Esophagus squamous epithelium (tissue), 5 donors: ENCODE measurements at regions not wholly inside any gene's neighbourhood (a gene's known extent, or its start where the extent isn't known, plus 50 kb on each side); places are given as distances from the start of the nearest gene placed in this dataset.
"Not testable (repeated sequence)": the region's sequence is repeated elsewhere in the genome, so short reads cannot be mapped to it uniquely, and the experiment has no call there.

Experiments used
- DNase-seq: peaks from one replicate; lab custom pipeline; 2025; lab: John Stamatoyannopoulos, UW
- H3K27ac ChIP-seq, 4 donors: fragments of 200-600 bp; sonication (generic); one replicate each; pipeline ENCODE4 v1.5.1; 2016 to 2019; ENCODE audit warnings: mild to moderate bottlenecking in 1 of 4
- H3K27me3 ChIP-seq, 4 donors: fragments of 200-600 bp; sonication (generic); 1 replicate in 3 of 4; 2 replicates in 1 of 4; pipeline versions ENCODE4 v1.5.1 to v1.6.0; 2017 to 2021; ENCODE audit warnings: antibody characterized with exemption in 1 of 4
- H3K36me3 ChIP-seq, 3 donors: fragments of 200-600 bp; sonication (generic); one replicate each; pipeline ENCODE4 v1.5.1; 2016 to 2019
- H3K4me1 ChIP-seq, 3 donors: fragments of 200-600 bp; sonication (generic); one replicate each; pipeline ENCODE4 v1.5.1; 2017 to 2019
- H3K4me3 ChIP-seq, 4 donors: fragments of 200-600 bp; sonication (generic); 1 replicate in 3 of 4; 2 replicates in 1 of 4; pipeline ENCODE4 v1.5.1; 2016 to 2019; ENCODE audit warnings: mild to moderate bottlenecking in 2 of 4, moderate library complexity in 1 of 4
- H3K9me3 ChIP-seq, 3 donors: fragments of 200-600 bp; sonication (generic); one replicate each; pipeline ENCODE4 v1.5.1; 2016 to 2019
- CTCF ChIP-seq, 6 experiments: fragments of 450-650 bp in 4 of 6; fragments of 200-600 bp in 2 of 6; sonication (generic) in 2 of 6; IDR thresholded peaks; one replicate each; pipeline ENCODE4 v1.5.1; 2016 to 2019; ENCODE audit warnings: antibody characterized with exemption in 6 of 6, mild to moderate bottlenecking in 4 of 6, moderate library complexity in 4 of 6
- POLR2A ChIP-seq, 4 donors: fragments of 450-650 bp; IDR thresholded peaks; one replicate each; pipeline ENCODE4 v1.6.1; 2017; ENCODE audit warnings: antibody characterized with exemption in 4 of 4, mild to moderate bottlenecking in 4 of 4, moderate library complexity in 3 of 4
- WGBS, 2 donors: methylation state at CpG; one replicate each; pipeline ENCODE4 v1.1.5; 2018; 5-methylcytosine and 5-hydroxymethylcytosine counted together
- intact Hi-C: fragments of 100-400 bp; cut with DNase I; formaldehyde crosslinking; loops from one replicate; pipeline ENCODE4 v1.15.0; 2022
- donor health status: DM: yes; HTN: yes; CAD: no.

DNA sequence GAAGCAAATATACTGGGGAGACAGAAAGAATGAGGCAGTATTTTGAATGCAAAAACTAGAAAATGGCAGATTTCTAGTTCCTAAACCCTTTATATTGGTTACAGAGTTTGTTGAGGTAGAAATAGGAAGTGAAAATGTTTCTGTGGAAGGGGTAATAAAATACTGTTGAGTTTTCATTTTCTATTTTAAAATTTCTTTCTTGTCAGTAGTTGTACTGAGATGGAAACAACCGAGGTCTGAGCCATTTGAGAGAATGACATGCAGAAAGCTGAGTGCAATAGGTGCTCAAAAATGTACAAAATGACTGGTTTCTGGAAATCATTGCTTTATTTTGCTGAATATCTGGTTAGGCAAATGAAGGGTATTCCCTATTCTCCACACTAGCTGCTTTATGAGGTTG lies 361.4 kb downstream of the CHL1 start:
- H3K27ac ChIP-seq: no peak overlapping the region
- no peaks in the 10 kb centered on the region for H3K27me3 ChIP-seq
- DNase-seq: no peak
- no peaks in the 10 kb centered on the region for H3K4me1 ChIP-seq
- no peaks in the 10 kb centered on the region for H3K36me3 ChIP-seq
- no peak for TF ChIP-seq CTCF (IDR thresholded peaks at IDR 0.05)
- TF ChIP-seq POLR2A (IDR thresholded peaks at IDR 0.05): no peak
- no peaks in the 10 kb centered on the region for H3K9me3 ChIP-seq
- intact Hi-C loops: no loop called here
- 35 to 48% methylated on average over 1 of the region's 1 CpG for WGBS, 2 donors
- no peak overlapping the region for H3K4me3 ChIP-seq

DNA sequence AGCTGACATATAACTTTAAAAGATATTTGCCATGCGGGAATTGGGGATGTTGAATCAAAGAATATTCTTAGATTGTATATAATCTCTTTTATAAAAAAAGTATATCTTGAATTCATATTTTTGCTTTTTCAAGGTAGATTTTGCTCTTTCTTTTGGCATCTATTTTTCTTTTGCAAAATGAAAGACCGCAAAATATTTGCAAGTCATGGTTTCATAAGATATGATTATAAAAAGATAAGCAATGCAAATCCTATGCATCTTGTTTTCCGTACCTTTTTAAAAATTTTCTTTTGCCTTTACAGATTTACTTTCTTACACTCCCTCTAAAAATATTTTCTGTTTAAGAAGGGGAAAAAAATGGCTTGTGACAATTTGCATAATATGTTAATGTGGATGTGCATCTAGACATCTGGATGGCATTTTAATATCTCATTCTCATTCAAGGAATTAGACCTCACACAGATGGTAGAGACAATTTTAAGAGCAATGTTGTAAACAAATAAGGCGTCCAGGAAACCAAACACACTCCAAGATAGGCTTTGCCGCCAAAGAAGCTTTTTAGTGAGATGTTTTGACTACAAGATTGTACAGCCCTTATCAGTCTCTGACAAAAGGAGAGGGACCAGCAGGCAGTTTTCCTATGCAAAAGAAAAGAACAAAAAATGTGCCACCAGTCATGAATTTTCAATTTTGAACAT lies 371.1 kb downstream of the CHL1 start:
- Histone ChIP-seq H3K9me3 (no peaks in the 10 kb centered on the region), H3K27ac (no peak overlapping the region), H3K4me1 (no peaks in the 10 kb centered on the region), H3K4me3 (no peak overlapping the region), H3K27me3 (no peaks in the 10 kb centered on the region), H3K36me3 (no peaks in the 10 kb centered on the region)
- intact Hi-C loops: no loop called here
- DNase-seq: no peak
- TF ChIP-seq CTCF (IDR thresholded peaks at IDR 0.05) (no peak), POLR2A (IDR thresholded peaks at IDR 0.05) (no peak)
- WGBS, 2 donors: 66 to 68% methylated on average over 5 of the region's 5 CpGs

- H3K36me3 ChIP-seq, DNase-seq, H3K27me3 ChIP-seq, H3K4me1 ChIP-seq, H3K9me3 ChIP-seq, H3K27ac ChIP-seq, intact Hi-C loops, H3K4me3 ChIP-seq: not testable (repeated sequence)
- 48 to 81% methylated on average over 2 of the region's 2 CpGs for WGBS, 2 donors
Measured at GRCh38 chr3:579529-579928, 383.0 kb downstream of the CHL1 start.

- H3K36me3 ChIP-seq, H3K4me1 ChIP-seq, H3K9me3 ChIP-seq, DNase-seq, H3K4me3 ChIP-seq, H3K27me3 ChIP-seq, H3K27ac ChIP-seq, intact Hi-C loops: not testable (repeated sequence)
Measured at GRCh38 chr3:589066-589465, 392.5 kb downstream of the CHL1 start.

GRCh38 chr3:597304-597703 lies 400.7 kb downstream of the CHL1 start:
- H3K9me3 ChIP-seq, intact Hi-C loops, DNase-seq, H3K4me1 ChIP-seq, H3K27me3 ChIP-seq, H3K36me3 ChIP-seq, H3K27ac ChIP-seq, H3K4me3 ChIP-seq: not testable (repeated sequence)
- 31 to 43% methylated on average over 2 of the region's 2 CpGs for WGBS, 2 donors

GRCh38 chr3:597746-598145 lies 401.2 kb downstream of the CHL1 start:
- DNase-seq, H3K27me3 ChIP-seq, H3K36me3 ChIP-seq, H3K4me1 ChIP-seq, H3K4me3 ChIP-seq, H3K27ac ChIP-seq, H3K9me3 ChIP-seq, intact Hi-C loops: not testable (repeated sequence)
- WGBS, 2 donors: 22 to 45% methylated on average over 1 of the region's 1 CpG

GRCh38 chr3:607480-607879 lies 410.9 kb downstream of the CHL1 start:
- H3K36me3 ChIP-seq, H3K9me3 ChIP-seq, intact Hi-C loops, DNase-seq, H3K4me3 ChIP-seq, H3K4me1 ChIP-seq, H3K27me3 ChIP-seq, H3K27ac ChIP-seq: not testable (repeated sequence)
- WGBS, 2 donors: 65 to 70% methylated on average over 3 to 4 of the region's 4 CpGs

GRCh38 chr3:621714-622113 lies 425.2 kb downstream of the CHL1 start:
- intact Hi-C loops: no loop called here
- Histone ChIP-seq H3K27ac (no peak overlapping the region), H3K9me3 (no peaks in the 10 kb centered on the region), H3K36me3 (no peaks in the 10 kb centered on the region), H3K4me1 (no peaks in the 10 kb centered on the region), H3K27me3 (no peaks in the 10 kb centered on the region), H3K4me3 (no peak overlapping the region)
- DNase-seq: no peak
- TF ChIP-seq CTCF (IDR thresholded peaks at IDR 0.05) (no peak), POLR2A (IDR thresholded peaks at IDR 0.05) (no peak)
